Kidney tubule cell (primary cell): ENCODE measurements at regions not wholly inside any gene's neighbourhood (a gene's known extent, or its start where the extent isn't known, plus 50 kb on each side); places are given as distances from the start of the nearest gene placed in this dataset.
A peak's percentile ranks its signal among the peaks of the same experiment; 100 is the strongest.
"Not testable (repeated sequence)": the region's sequence is repeated elsewhere in the genome, so short reads cannot be mapped to it uniquely, and the experiment has no call there.

Experiments
- DNase-seq: peaks from one replicate; pipeline ENCODE4 v3.0.0-alpha.2; 2018; ENCODE audit warnings: low spot score

DNA sequence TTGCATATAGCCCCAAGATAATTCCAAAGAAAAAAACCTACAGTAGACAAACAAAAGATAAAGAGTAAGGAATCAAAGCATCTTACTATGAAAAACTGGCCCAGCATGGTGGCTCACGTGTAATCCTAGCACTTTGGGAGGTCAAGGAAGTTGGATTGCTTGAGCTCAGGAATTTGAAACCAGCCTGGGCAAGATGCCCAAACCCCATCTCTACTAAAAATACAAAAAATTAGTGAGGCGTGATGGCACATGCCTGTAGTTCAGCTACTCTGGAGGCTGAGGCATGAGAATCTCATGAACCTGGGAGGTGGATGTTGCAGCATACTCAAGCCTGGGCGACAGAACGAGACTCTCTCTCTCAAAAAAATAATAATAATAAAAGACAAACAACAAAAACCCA lies 764.7 kb upstream of the KIF2B start:
- DNase-seq, result peak; percentile 80

DNA sequence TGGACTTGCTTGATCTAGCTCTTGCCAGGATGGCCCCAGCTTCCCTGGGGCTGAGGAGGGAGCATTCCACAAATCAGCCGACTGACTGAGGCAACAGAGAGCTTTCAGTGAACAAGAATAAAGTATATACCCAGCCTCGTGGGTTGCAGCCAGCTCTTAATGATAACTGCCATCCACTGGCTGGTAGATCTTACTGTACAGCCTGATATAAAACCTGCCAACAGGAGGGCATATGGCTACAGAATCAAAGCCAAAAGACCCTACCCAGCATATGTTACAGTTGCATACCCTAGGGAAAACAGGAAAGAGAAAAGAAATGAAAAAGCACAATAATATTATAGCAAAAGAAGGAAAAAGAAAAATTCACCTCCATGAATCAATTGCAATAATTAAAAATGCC lies 775.9 kb upstream of the KIF2B start:
- DNase-seq, result no peak

GRCh38 chr17:53039981-53040380 lies 782.7 kb upstream of the KIF2B start:
- DNase-seq, result no peak

DNA sequence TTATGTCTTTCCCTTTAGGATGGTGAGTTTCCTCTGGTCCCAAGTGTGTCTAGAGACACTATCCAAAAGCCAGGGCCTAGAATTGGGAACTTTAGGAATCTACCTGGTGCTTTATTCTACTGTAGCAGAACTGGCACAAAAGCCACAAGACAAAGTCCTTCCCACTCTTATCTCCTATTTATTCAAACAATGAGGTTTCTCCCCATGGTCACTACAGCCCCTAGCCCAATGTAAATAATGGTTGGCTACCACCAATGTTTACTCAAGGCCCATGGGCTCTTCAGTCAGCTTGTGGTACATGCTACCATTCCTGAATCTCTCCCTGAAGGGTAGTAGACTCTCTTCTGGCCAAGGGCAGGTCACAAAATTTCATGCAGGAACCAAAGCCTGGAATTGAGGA lies 789.4 kb upstream of the KIF2B start:
- no peak for DNase-seq

DNA sequence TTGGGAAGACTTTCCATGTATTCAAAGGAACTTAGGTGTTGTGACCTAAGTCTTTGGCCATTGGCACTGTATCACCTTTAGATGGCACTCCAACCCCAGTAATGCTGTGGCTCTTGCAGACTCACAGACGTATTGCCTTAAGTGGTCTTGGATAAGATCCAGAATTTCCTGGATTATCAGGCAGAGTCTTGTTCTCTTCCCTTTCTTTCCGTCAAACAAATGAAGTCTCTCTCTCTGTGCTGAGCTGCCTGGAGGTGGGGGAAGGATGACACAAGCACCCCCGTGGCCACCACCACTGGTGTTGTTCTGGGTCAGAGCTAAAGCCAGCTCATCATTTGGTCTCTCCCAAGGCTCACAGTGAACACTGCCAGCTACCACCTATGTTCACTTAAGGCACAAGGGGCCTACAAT lies 789.9 kb upstream of the KIF2B start:
- DNase-seq, result peak; percentile 80

GRCh38 chr17:53017227-53017626 lies 805.5 kb upstream of the KIF2B start:
- no peak for DNase-seq

GRCh38 chr17:53016085-53016484 lies 806.6 kb upstream of the KIF2B start:
- no peak for DNase-seq

DNA sequence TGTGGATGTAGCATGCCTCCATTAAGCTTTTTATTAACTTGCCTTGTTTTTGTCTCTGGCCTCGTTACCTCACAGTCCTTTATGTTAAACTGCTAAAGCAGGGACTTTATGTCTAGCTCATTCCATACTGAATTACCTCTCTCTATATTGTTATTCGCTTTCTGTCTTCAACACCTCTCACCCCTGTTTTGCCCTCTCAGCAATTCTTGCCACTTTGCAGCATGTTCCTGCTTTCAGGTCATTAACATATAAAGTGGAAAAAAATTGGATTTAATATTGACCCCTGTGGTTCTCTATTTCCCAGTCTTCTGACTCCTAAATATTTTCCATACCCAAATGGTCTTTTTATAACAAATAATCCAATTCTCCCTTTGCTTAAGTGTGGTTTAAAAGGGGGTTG lies 810.4 kb upstream of the KIF2B start:
- no peak for DNase-seq

DNA sequence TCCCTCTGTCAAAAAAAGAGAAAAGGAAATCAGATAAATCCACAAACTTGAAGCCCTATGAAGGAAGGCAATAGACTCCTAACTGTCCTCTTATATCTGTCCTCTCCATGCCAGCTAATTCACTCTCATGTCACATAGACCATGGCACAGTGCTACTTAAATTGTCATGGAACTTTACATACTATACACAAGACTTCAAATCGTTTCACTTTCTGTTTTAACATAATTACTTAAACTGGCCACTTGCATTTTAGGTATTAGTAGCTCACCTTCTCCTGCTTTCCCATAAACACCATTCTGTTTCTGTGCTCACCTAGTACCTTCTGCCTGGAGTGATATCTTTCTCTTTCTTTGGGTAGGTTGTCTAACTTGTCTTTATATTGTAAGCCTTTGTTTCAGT lies 816.7 kb upstream of the KIF2B start:
- DNase-seq, result no peak

- DNase-seq, result no peak
These were observed 817.8 kb upstream of the KIF2B start for GRCh38 chr17:53004902-53005301.

GRCh38 chr17:52995881-52996280 lies 826.8 kb upstream of the KIF2B start:
- DNase-seq, result no peak

DNA sequence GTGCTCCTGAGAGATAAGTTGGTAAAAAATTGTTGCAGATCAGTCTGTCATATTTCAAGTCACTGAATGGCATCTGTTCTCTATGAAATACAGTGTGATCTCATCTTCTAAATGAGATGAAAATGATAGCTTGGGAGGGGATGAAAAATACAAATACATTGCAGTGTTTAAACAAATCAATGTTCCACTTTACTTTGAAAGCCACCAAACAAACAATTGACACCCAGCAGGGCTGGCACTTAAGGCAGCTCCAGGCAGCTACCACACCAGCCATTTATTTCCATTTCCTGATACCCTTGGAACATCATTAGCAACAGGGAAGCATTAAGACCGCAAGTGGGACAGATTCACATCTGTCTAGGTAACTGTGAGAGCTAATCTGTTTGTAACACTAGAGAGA lies 827.6 kb upstream of the KIF2B start:
- DNase-seq, result no peak

DNA sequence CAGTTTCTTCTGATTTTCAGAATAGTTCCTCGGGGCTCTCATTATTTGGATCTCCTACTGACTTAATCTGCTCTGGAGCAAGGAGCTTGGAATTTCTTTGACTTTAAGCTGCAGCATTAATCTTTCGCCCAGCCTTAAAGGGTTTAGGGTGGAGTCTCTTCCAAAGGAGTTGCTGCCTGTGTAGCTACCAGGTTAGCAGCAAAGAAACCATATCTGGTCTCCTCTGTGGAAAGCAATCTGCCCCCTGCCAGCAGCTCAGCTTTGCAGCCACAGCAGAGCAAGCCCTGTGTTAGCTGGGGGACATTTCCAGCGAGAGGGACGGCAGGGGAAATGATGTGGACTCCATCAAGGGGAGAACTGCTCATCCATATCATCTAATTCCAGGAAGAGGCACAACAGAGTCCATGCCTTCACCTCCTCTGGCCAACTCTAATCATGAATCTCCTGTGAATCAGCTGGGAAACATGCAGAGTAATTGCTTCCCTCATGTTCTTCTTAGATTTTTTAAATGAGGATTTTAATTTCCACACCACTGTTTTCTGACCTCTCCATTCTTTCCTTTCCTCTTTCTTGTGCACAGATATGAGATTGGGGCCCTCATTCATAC lies 827.6 kb upstream of the CA10 start:
- peak; percentile 53 for DNase-seq

- DNase-seq, result no peak
These were observed 823.8 kb upstream of the CA10 start for GRCh38 chr17:52982331-52982730.

- no peak for DNase-seq
These were observed 821.4 kb upstream of the CA10 start for GRCh38 chr17:52979921-52980320.

- no peak for DNase-seq
These were observed 807.3 kb upstream of the CA10 start for GRCh38 chr17:52965856-52966255.

DNA sequence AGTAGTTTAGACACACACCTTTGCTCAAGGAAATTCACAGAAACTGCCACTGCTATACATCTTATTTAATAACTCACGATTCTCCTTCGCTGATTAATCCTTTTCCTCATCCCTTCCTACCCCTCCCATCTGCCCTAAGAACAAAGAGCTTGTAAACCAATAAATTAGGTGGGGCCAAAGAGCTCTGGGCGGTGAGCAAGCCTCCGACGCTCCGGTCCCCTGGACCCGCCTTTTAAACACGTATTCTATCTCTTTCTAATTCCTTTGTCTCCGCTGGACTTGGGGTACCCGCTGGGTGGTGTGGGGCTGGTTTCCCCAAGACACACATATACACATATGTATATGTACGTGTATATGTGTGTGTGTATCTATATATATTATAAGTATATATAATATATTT lies 803.2 kb upstream of the CA10 start:
- not testable (repeated sequence) for DNase-seq

DNA sequence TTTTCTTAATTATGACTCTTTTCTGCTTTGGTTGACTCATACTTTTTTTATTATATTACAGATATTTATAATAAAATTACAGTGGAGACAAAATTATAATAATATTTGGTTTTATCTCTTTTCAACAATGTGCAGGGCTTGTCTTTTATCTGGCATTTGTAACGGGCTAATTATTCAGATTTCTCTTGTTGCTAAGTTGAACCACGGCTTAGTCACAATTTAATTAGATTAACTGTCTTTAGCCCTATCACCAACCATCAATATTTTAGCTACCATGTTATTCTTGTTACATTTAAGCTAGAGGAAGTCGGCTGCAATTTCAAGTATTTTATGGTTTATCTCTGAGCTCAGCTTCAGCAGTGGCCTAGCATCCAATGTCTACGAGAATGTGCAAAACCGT lies 798.9 kb upstream of the CA10 start:
- no peak for DNase-seq

DNA sequence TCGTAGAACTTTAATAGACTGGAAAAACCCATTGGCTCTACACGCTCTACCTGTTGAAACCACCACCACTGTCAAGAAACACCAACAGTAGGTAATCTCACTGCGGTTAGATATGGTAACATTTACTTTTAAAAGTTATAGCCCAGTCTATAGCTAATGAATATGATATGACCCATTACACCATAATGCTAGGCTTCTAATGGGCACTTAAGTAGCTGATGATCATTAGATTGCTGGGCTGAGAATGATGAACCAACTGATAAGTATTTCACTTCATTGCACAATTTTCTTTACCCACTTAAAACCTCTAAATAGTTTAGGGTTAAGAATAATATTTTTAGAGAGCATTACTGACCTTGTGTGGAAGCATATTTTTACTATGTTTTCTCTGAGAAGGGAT lies 788.9 kb upstream of the CA10 start:
- no peak for DNase-seq

- no peak for DNase-seq
These were observed 780.2 kb upstream of the CA10 start for GRCh38 chr17:52938623-52939230.

GRCh38 chr17:52930581-52930980 lies 772.1 kb upstream of the CA10 start:
- DNase-seq, result no peak

DNA sequence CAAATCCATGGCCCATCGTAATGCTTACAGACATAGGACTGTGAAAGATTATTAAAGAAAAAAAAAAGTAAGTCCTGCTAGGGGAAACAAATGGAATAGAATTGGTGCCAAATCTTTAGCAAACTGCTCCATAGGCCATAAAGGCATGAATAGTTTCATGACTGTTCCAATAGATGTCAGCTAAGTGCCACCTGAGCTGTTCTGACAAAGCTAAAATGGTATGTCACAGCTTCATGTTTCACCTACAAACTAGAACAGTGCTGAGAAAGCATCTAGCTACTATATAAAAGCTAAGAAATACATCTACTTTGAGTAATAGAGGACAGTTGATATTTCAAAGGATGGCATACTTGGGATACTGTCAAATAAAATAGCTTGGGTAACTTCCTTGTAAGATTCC lies 771.6 kb upstream of the CA10 start:
- DNase-seq, result no peak

GRCh38 chr17:52923658-52924057 lies 765.1 kb upstream of the CA10 start:
- no peak for DNase-seq

GRCh38 chr17:52899235-52899634 lies 740.7 kb upstream of the CA10 start:
- DNase-seq, result no peak
